ENCODE measurements at regions not wholly inside any gene's neighbourhood (a gene's known extent, or its start where the extent isn't known, plus 50 kb on each side); places are given as distances from the start of the nearest gene placed in this dataset.
"Not testable (repeated sequence)": the region's sequence is repeated elsewhere in the genome, so short reads cannot be mapped to it uniquely, and the experiment has no call there.

DNA sequence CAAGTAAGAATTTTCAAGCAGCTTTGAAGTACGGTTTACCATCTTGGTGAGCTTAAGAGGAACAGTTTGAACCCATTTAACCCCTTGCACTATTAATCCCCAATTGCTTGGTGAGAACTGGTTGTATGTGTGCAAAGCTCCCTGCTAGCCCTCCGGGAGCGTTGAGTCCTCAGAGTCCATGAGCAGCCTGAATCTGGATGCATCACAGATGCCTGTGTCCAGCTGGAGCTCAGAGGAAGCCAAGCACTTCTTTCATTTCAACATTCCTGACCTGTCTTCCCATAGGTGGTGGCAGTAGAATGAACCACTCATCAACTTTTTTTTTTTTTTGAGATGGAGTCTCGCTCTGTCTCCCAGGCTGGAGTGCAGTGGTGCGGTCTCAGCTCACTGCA, 199.9 kb upstream of the IRF2BP2 start:
- not testable (repeated sequence) for H3K36me3 Mint-ChIP-seq; DNase-seq (ENCODE audit: low spot score); H3K9me3 Mint-ChIP-seq; H3K4me3 Mint-ChIP-seq; ATAC-seq; H3K27ac Mint-ChIP-seq; H3K27me3 Mint-ChIP-seq; H3K4me1 Mint-ChIP-seq (ENCODE audit: low read depth in 2 of 2)

DNA sequence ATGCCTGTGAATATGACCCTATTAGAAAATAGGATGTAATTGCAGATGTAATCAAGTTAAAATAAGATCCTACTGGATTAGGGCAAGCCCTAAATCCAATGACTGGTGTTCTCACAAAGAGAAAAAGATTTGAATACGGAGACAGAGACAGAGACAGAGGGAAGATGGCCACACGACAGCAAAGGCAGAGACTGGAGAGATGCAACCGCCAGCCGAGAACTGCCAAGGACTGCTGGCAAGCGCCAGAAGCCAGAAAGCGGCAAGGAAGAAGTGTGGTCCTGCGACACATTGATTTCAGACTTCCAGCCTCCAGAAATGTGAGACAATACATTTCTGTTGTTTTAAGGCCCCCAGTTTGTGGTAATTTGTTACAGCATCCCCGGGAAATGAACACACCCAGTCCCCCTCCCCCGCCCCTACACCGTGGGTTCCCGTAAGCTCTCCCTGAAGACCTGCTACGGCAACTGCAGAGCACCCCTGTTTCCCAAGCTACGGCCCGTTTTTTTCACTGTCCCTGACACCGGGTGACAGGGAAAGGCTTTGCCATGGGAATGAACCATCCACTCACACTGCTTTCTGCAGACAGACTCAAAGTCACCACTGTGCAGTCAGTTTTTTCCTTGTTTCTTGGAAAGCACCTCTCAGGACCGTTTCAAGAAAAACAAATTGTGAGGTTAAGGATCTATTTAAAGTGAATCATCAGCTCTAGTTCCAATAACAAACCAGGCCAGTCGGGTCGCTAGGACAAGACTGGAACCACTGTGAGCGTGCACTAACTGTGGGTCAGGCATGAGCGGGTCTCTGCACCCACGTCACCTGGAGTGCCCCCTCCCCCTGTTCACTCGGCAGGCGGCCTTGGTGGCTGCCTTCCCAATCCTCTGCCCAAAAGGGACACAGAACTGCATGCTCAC, 199.2 kb upstream of the IRF2BP2 start:
- not testable (repeated sequence) for ATAC-seq; H3K4me1 Mint-ChIP-seq (ENCODE audit: low read depth in 2 of 2); H3K9me3 Mint-ChIP-seq

DNA sequence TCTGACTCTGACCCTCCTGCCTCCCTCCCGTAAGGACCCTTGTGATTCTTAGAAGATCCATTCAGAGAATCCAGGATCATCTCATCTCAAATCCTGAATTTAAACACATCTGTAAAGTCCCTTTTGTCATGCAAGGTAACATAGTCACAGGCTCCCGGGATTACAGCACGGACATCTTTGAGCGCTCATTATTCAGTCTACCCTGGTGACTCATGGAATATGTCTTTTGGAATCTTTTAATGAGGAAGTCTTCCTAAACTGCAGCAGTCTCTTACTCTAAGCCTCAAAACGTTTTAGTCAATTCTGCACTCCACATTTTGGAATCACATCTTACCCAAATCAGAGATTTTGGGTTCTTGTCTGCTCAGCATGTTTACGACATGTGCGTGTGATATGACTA, 198.5 kb upstream of the IRF2BP2 start:
- H3K27ac Mint-ChIP-seq; ATAC-seq; H3K27me3 Mint-ChIP-seq; H3K36me3 Mint-ChIP-seq; DNase-seq (ENCODE audit: low spot score); H3K4me3 Mint-ChIP-seq; H3K4me1 Mint-ChIP-seq (ENCODE audit: low read depth in 2 of 2); H3K9me3 Mint-ChIP-seq: not testable (repeated sequence)

More for the DNA sequence above, 199.2 kb upstream of the IRF2BP2 start:
- DNase-seq (ENCODE audit: low spot score); H3K36me3 Mint-ChIP-seq; H3K27me3 Mint-ChIP-seq; H3K27ac Mint-ChIP-seq; H3K4me3 Mint-ChIP-seq: not testable (repeated sequence)

- not testable (repeated sequence) for H3K4me1 Mint-ChIP-seq (ENCODE audit: low read depth in 2 of 2); H3K27ac Mint-ChIP-seq; H3K9me3 Mint-ChIP-seq; DNase-seq (ENCODE audit: low spot score); H3K4me3 Mint-ChIP-seq; H3K36me3 Mint-ChIP-seq; ATAC-seq; H3K27me3 Mint-ChIP-seq
Measured at GRCh38 chr1:234807705-234808104, 197.7 kb upstream of the IRF2BP2 start.

GRCh38 chr1:234802586-234802985, 192.6 kb upstream of the IRF2BP2 start:
- not testable (repeated sequence) for H3K36me3 Mint-ChIP-seq; H3K27me3 Mint-ChIP-seq; H3K27ac Mint-ChIP-seq; H3K4me1 Mint-ChIP-seq (ENCODE audit: low read depth in 2 of 2); ATAC-seq; H3K9me3 Mint-ChIP-seq; H3K4me3 Mint-ChIP-seq; DNase-seq (ENCODE audit: low spot score)

DNA sequence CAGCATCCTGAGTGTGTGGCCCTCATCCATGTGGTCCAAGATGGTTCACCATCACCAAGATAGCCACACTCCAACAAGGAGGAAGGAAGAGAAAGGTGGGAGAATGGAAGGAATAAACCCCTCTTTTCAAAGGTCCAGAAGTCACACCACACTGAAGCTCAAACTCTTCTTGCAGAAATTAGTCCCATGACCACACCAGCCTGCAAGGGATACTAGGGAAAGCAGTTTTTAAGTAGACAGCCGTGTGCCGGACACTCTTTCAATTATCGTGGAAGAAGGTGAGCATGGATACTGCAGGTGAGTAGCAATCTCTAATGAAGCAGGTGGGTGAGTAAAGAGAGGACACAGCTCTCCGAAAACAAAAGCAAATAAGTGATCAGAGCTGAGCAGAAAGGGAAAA, 191.7 kb upstream of the IRF2BP2 start:
- H3K4me1 Mint-ChIP-seq (ENCODE audit: low read depth in 2 of 2); DNase-seq (ENCODE audit: low spot score); ATAC-seq; H3K27ac Mint-ChIP-seq; H3K27me3 Mint-ChIP-seq; H3K9me3 Mint-ChIP-seq; H3K4me3 Mint-ChIP-seq; H3K36me3 Mint-ChIP-seq: not testable (repeated sequence)

DNA sequence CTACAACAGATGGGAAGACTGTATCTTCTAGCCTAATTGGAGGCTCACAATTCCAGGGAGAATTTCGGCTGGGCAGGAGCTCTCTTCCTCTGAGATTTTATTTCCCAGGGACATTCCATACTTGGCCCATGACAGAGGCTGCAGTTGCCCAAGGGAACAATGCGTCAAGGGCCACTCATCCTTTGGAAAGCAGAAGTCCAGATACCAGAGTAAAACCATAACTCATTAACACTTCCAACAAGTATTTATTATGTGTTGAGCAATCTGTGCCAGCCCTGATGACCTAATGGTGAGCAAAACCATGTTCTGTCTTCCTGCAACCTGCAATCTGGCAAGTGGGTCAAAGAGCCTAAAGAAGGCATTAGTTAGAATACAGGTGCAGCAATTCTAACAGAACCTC, 191.2 kb upstream of the IRF2BP2 start:
- DNase-seq (ENCODE audit: low spot score); H3K9me3 Mint-ChIP-seq; ATAC-seq; H3K4me1 Mint-ChIP-seq (ENCODE audit: low read depth in 2 of 2); H3K27ac Mint-ChIP-seq; H3K36me3 Mint-ChIP-seq; H3K4me3 Mint-ChIP-seq; H3K27me3 Mint-ChIP-seq: not testable (repeated sequence)

DNA sequence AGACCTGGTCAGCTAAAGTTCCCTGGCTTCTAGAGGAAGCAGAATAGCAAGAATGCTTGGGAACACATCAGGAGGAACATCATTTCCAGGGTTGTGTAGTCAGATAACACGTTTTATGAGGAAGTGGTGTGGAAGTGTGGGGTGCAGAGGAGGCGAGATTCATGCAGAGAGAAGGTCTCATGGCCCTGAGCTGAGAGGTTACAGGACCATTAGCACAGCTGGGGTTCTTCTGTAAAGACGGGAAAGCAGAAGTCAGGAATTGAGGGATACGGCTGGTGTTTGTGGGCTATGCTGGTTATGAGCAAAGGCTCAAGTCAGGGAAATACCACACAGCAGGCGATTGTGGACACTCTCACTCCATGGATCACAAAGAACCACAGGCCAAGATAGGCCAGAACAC, 190.6 kb upstream of the IRF2BP2 start:
- H3K27ac Mint-ChIP-seq; DNase-seq (ENCODE audit: low spot score); H3K27me3 Mint-ChIP-seq; H3K9me3 Mint-ChIP-seq; H3K4me1 Mint-ChIP-seq (ENCODE audit: low read depth in 2 of 2); H3K36me3 Mint-ChIP-seq; H3K4me3 Mint-ChIP-seq; ATAC-seq: not testable (repeated sequence)

- H3K9me3 Mint-ChIP-seq; H3K27me3 Mint-ChIP-seq; H3K36me3 Mint-ChIP-seq; H3K27ac Mint-ChIP-seq; H3K4me3 Mint-ChIP-seq; ATAC-seq; DNase-seq (ENCODE audit: low spot score); H3K4me1 Mint-ChIP-seq (ENCODE audit: low read depth in 2 of 2): not testable (repeated sequence)
Measured at GRCh38 chr1:234799021-234799689, 189.2 kb upstream of the IRF2BP2 start.

GRCh38 chr1:234797216-234797615, 187.2 kb upstream of the IRF2BP2 start:
- not testable (repeated sequence) for H3K27me3 Mint-ChIP-seq; H3K9me3 Mint-ChIP-seq; DNase-seq (ENCODE audit: low spot score); H3K36me3 Mint-ChIP-seq; H3K4me1 Mint-ChIP-seq (ENCODE audit: low read depth in 2 of 2); H3K27ac Mint-ChIP-seq; H3K4me3 Mint-ChIP-seq
- peak; percentile 67 to 69 for ATAC-seq

DNA sequence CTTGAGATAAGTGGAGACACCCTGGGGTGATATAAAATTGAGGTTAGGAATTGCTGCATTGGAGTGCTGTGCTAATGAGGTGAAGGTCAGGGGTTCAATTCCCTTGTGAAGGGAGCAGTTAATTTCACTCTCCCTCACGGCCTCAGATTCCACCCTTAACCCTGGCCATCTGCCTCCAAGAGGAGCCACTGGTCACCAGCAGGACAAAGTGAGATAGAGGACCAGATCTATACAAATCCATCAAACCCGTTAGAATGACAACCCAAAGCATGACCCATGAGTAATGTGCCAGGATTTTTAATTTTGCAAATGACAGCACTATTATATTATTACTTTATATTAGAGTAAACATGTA, 186.4 kb upstream of the IRF2BP2 start:
- not testable (repeated sequence) for DNase-seq (ENCODE audit: low spot score); H3K27ac Mint-ChIP-seq; ATAC-seq; H3K36me3 Mint-ChIP-seq; H3K4me3 Mint-ChIP-seq; H3K27me3 Mint-ChIP-seq; H3K4me1 Mint-ChIP-seq (ENCODE audit: low read depth in 2 of 2); H3K9me3 Mint-ChIP-seq

DNA sequence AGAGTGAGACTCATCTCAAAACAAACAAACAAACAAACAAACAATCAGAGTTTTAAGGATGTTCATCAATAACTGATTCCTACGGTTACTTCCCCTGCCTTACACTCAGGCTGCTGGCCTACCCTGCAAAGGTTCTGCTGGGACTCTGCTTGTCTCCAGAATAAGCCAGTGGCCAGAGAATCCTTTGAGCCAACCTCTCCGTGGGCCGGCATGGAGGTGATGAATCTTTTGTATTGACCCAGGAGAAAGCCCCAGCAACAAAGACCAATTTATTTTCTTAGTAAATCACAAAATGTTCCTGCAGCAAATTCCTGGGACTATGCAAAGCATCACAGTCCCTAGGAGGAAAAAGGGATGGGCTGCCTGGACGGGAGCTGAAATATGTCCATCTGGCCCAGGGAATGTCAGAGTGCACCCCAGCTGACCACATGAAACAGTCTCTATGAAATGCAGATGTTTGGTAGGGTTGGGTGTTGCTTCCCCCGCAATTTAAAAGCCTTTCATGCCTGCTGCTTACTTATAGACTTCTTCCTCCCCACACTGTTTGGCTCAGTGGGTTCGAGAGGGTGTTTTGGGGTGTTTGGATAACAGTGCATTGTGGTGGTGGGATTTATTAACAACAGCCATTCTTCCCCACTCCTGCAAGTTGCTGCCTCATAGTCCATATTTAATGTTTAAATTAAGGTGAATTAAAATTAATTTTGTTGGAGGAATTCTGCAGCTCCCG, 185.9 kb upstream of the IRF2BP2 start:
- H3K4me1 Mint-ChIP-seq (ENCODE audit: low read depth in 2 of 2); ATAC-seq: not testable (repeated sequence)

DNA sequence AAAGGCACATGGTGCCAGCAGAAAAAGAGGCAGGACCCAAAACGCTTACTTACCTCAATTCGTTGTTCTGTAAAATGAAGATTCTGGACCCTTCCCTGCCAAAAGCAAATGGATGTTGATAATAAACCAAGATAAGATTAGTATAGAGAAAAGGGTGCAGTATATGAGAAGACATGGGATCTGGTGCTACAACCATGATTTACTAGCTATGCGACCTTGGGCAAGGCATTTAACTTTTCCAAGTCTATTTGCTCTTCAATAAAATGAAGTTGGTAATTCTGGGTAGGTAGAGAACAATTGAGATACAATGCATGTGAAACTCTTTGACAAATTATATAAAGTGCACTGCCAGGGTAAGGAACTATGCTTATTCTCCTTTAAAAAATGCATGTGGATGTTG, 185.0 kb upstream of the IRF2BP2 start:
- not testable (repeated sequence) for H3K27me3 Mint-ChIP-seq; H3K27ac Mint-ChIP-seq; DNase-seq (ENCODE audit: low spot score); H3K4me3 Mint-ChIP-seq; ATAC-seq; H3K9me3 Mint-ChIP-seq; H3K36me3 Mint-ChIP-seq; H3K4me1 Mint-ChIP-seq (ENCODE audit: low read depth in 2 of 2)

More for the DNA sequence above, 185.9 kb upstream of the IRF2BP2 start:
- H3K27ac Mint-ChIP-seq; H3K9me3 Mint-ChIP-seq; DNase-seq (ENCODE audit: low spot score); H3K4me3 Mint-ChIP-seq; H3K27me3 Mint-ChIP-seq; H3K36me3 Mint-ChIP-seq: not testable (repeated sequence)

- DNase-seq (ENCODE audit: low spot score); H3K4me1 Mint-ChIP-seq (ENCODE audit: low read depth in 2 of 2); H3K27ac Mint-ChIP-seq; H3K27me3 Mint-ChIP-seq; ATAC-seq; H3K4me3 Mint-ChIP-seq; H3K9me3 Mint-ChIP-seq; H3K36me3 Mint-ChIP-seq: not testable (repeated sequence)
Measured at GRCh38 chr1:234794452-234794851, 184.5 kb upstream of the IRF2BP2 start.

All from natural killer cell treated with Interleukin-12 subunit alpha and Interleukin-12 subunit beta and Interleukin-15 and Interleukin-18, amount 100 ng/mL, for 72 hours (primary cell).